SK-N-SH treated with all-trans-retinoic acid at 6 μM for 48 hours (cell line): ENCODE measurements at regions not wholly inside any gene's neighbourhood (a gene's known extent, or its start where the extent isn't known, plus 50 kb on each side); places are given as distances from the start of the nearest gene placed in this dataset.

Experiments
- ATAC-seq: fragments of 200-7000 bp; cut with Tn5 transposase; 3 replicates; pipeline ENCODE4 v1.9.1; 2020; ENCODE audit warnings: mild to moderate bottlenecking, moderate library complexity
- ARNTL ChIP-seq: fragments of 450-650 bp; formaldehyde crosslinking; IDR thresholded peaks from 2 replicates; pipeline ENCODE4 v1.5.0; 2020; ENCODE audit warnings: low read depth, mild to moderate bottlenecking, moderate library complexity, borderline replicate concordance
- BACH2 ChIP-seq: fragments of 250-450 bp; sonication (Bioruptor Pico); IDR thresholded peaks from 2 replicates; pipeline ENCODE4 v1.9.0; 2021; ENCODE audit warnings: mild to moderate bottlenecking, borderline replicate concordance
- CREB5 ChIP-seq: fragments of 250-450 bp; sonication (Bioruptor Pico); IDR thresholded peaks from 2 replicates; pipeline ENCODE4 v1.5.1; 2020; ENCODE audit warnings: low read depth, mild to moderate bottlenecking, moderate library complexity
- CSDC2 ChIP-seq: fragments of 250-450 bp; sonication (Bioruptor Pico); IDR thresholded peaks from 2 replicates; pipeline ENCODE4 v1.5.0; 2020; ENCODE audit warnings: mild to moderate bottlenecking, moderate library complexity
- CSRNP3 ChIP-seq: fragments of 250-450 bp; sonication (Bioruptor Pico); IDR thresholded peaks from 2 replicates; pipeline ENCODE4 v1.5.1; 2021; ENCODE audit warnings: mild to moderate bottlenecking, moderate library complexity
- ESRRG ChIP-seq: fragments of 250-450 bp; sonication (Bioruptor Pico); IDR thresholded peaks from 2 replicates; pipeline ENCODE4 v1.6.1; 2021; ENCODE audit warnings: mild to moderate bottlenecking
- GLIS3 ChIP-seq: fragments of 250-450 bp; sonication (Bioruptor Pico); IDR thresholded peaks from 2 replicates; pipeline ENCODE4 v1.5.0; 2020; ENCODE audit warnings: mild to moderate bottlenecking, moderate library complexity
- OSR1 ChIP-seq: fragments of 250-450 bp; sonication (Bioruptor Pico); IDR thresholded peaks from 2 replicates; pipeline ENCODE4 v1.8.0; 2022; ENCODE audit warnings: moderate library complexity, mild to moderate bottlenecking, inconsistent platforms
- PATZ1 ChIP-seq: fragments of 250-450 bp; sonication (Bioruptor Pico); IDR thresholded peaks from 2 replicates; pipeline ENCODE4 v1.8.0; 2020; ENCODE audit warnings: mild to moderate bottlenecking, moderate library complexity, borderline replicate concordance
- POU6F1 ChIP-seq: fragments of 250-450 bp; sonication (Bioruptor Pico); IDR thresholded peaks from 2 replicates; pipeline ENCODE4 v1.8.0; 2021; ENCODE audit warnings: low read depth, mild to moderate bottlenecking, moderate library complexity, borderline replicate concordance
- PPARA ChIP-seq: fragments of 250-450 bp; sonication (Bioruptor Pico); IDR thresholded peaks from 2 replicates; pipeline ENCODE4 v1.5.0; 2020; ENCODE audit warnings: mild to moderate bottlenecking, borderline replicate concordance
- TOX ChIP-seq: fragments of 250-450 bp; sonication (Bioruptor Pico); IDR thresholded peaks from 2 replicates; pipeline ENCODE4 v1.8.0; 2021; ENCODE audit warnings: mild to moderate bottlenecking, moderate library complexity, borderline replicate concordance
- TSHZ2 ChIP-seq: fragments of 250-450 bp; sonication (Bioruptor Pico); IDR thresholded peaks from 2 replicates; pipeline ENCODE4 v1.5.0; 2020; ENCODE audit warnings: mild to moderate bottlenecking, moderate library complexity
- ZC3H10 ChIP-seq: fragments of 250-450 bp; sonication (Bioruptor Pico); IDR thresholded peaks from 2 replicates; pipeline ENCODE4 v1.5.1; 2021; ENCODE audit warnings: mild to moderate bottlenecking, moderate library complexity
- ZFP3 ChIP-seq: fragments of 250-450 bp; sonication (Bioruptor Pico); IDR thresholded peaks from 2 replicates; pipeline ENCODE4 v1.5.0; 2020; ENCODE audit warnings: mild to moderate bottlenecking, moderate library complexity
- ZNF565 ChIP-seq: fragments of 450-650 bp; formaldehyde crosslinking; conservative IDR thresholded peaks from 2 replicates; pipeline ENCODE4 v1.5.0; 2020; ENCODE audit warnings: low read depth, mild to moderate bottlenecking, moderate library complexity
- ZNF70 ChIP-seq: fragments of 450-650 bp; formaldehyde crosslinking; IDR thresholded peaks from 2 replicates; pipeline ENCODE4 v1.5.0; 2020; ENCODE audit warnings: mild to moderate bottlenecking, moderate library complexity
- ZNF8 ChIP-seq: fragments of 450-650 bp; formaldehyde crosslinking; IDR thresholded peaks from 2 replicates; pipeline ENCODE4 v1.5.0; 2020; ENCODE audit warnings: mild to moderate bottlenecking, moderate library complexity

- ATAC-seq = no peak
- TF ChIP-seq GLIS3 (CRISPR knock-in tag) = no peak
- no peak for TF ChIP-seq ZNF565 (CRISPR knock-in tag)
- TF ChIP-seq TSHZ2 = no peak
- no peak for TF ChIP-seq ZNF8 (CRISPR knock-in tag)
- TF ChIP-seq PPARA (CRISPR knock-in tag) = no peak
- TF ChIP-seq CSRNP3 = no peak
- no peak for TF ChIP-seq TOX
- no peak for TF ChIP-seq PATZ1 (CRISPR knock-in tag)
- no peak for TF ChIP-seq CSDC2
- TF ChIP-seq ZNF70 = no peak
- TF ChIP-seq BACH2 (CRISPR knock-in tag) = no peak
- no peak for TF ChIP-seq ARNTL (CRISPR knock-in tag)
Observed at GRCh38 chr4:156635051-156635450, 336.5 kb downstream of the PDGFC start.

- ATAC-seq = no peak
- TF ChIP-seq POU6F1 (CRISPR knock-in tag) (no peak), OSR1 (CRISPR knock-in tag) (no peak), ZFP3 (CRISPR knock-in tag) (no peak), ZNF70 (no peak), CREB5 (CRISPR knock-in tag) (no peak), GLIS3 (CRISPR knock-in tag) (no peak), CSDC2 (no peak), BACH2 (CRISPR knock-in tag) (no peak), ZNF565 (CRISPR knock-in tag) (no peak), ZNF8 (CRISPR knock-in tag) (no peak), ARNTL (CRISPR knock-in tag) (no peak), ZC3H10 (no peak), ESRRG (CRISPR knock-in tag) (no peak), PPARA (CRISPR knock-in tag) (no peak)
Observed at GRCh38 chr4:156634612-156635011, 337.0 kb downstream of the PDGFC start.

- TF ChIP-seq POU6F1 (CRISPR knock-in tag) (no peak), ESRRG (CRISPR knock-in tag) (no peak)
- ATAC-seq = no peak
Observed at GRCh38 chr4:156633847-156634246, 337.8 kb downstream of the PDGFC start.
